Testis (tissue), 2 donors: ENCODE measurements at regions not wholly inside any gene's neighbourhood (a gene's known extent, or its start where the extent isn't known, plus 50 kb on each side); places are given as distances from the start of the nearest gene placed in this dataset.

Experiments
- DNase-seq: peaks from one replicate; pipeline ENCODE4 v3.0.0-alpha.2; 2019
- H3K27ac ChIP-seq, 2 donors: fragments of 200-600 bp; sonication (generic); one replicate each; pipeline ENCODE4 v1.5.1; 2019
- H3K27me3 ChIP-seq: fragments of 200-600 bp; sonication (generic); one replicate; pipeline ENCODE4 v1.5.1; 2019
- H3K36me3 ChIP-seq: fragments of 200-600 bp; sonication (generic); one replicate; pipeline ENCODE4 v1.5.1; 2017; ENCODE audit warnings: low read depth; ENCODE audit errors: missing control alignments
- H3K4me1 ChIP-seq: fragments of 200-600 bp; sonication (generic); one replicate; pipeline ENCODE4 v1.5.1; 2019
- H3K4me3 ChIP-seq, 2 donors: fragments of 200-600 bp; sonication (generic); one replicate each; pipeline ENCODE4 v1.5.1; 2017 to 2019
- H3K9me3 ChIP-seq: fragments of 200-600 bp; sonication (generic); one replicate; pipeline ENCODE4 v1.5.1; 2017
- POLR2A ChIP-seq: fragments of 450-650 bp; IDR thresholded peaks from one replicate; pipeline ENCODE4 v1.6.1; 2017; ENCODE audit warnings: antibody characterized with exemption, mild to moderate bottlenecking, moderate library complexity
- WGBS, 2 donors: methylation state at CpG; one replicate each; pipeline ENCODE4 v1.1.5; 2018; 5-methylcytosine and 5-hydroxymethylcytosine counted together
- intact Hi-C: fragments of 100-400 bp; cut with DNase I; formaldehyde crosslinking; loops from one replicate; pipeline ENCODE4 v1.15.1; 2023; ENCODE audit warnings: low total_unique reads
- TF ChIP-seq, protein P1 (sequence below), 3 experiments: fragments of 450-650 bp in 2 of 3; fragments of 200-600 bp in 1 of 3; sonication (generic) in 1 of 3; IDR thresholded peaks; one replicate each; pipeline ENCODE4 v1.5.1; 2016 to 2019; ENCODE audit warnings: antibody characterized with exemption in 3 of 3, mild to moderate bottlenecking in 2 of 3, moderate library complexity in 1 of 3

DNA sequence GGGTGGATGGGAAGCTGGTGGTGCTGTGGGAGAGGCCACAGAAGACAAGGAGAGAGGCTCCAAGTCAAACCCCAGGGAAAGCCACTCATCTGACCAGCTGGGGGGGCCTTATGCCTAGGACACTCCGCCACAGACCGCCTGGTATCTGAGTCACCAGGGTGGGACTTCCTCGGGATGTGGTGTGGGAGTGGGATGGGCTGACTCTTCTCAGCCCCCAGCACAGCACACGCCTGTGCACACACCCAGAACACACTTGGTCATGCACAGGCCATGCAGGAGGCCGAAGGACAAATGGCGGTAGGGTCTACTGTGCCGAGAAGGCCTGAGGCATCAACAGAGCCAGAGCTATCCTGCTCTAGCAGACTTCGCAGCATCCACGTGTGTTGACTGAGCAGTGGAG lies 136.4 kb downstream of the INHBB start:
- WGBS, 2 donors, result 95 to 99% methylated on average over 8 to 9 of the region's 9 CpGs
- Histone ChIP-seq H3K27me3 (no peaks in the 10 kb centered on the region), H3K9me3 (no peaks in the 10 kb centered on the region), H3K4me1 (no peaks in the 10 kb centered on the region), H3K4me3 (no peak overlapping the region), H3K36me3 (no peaks in the 10 kb centered on the region), H3K27ac (no peak overlapping the region)
- TF ChIP-seq POLR2A, result no peak
- TF ChIP-seq, protein P1, sequence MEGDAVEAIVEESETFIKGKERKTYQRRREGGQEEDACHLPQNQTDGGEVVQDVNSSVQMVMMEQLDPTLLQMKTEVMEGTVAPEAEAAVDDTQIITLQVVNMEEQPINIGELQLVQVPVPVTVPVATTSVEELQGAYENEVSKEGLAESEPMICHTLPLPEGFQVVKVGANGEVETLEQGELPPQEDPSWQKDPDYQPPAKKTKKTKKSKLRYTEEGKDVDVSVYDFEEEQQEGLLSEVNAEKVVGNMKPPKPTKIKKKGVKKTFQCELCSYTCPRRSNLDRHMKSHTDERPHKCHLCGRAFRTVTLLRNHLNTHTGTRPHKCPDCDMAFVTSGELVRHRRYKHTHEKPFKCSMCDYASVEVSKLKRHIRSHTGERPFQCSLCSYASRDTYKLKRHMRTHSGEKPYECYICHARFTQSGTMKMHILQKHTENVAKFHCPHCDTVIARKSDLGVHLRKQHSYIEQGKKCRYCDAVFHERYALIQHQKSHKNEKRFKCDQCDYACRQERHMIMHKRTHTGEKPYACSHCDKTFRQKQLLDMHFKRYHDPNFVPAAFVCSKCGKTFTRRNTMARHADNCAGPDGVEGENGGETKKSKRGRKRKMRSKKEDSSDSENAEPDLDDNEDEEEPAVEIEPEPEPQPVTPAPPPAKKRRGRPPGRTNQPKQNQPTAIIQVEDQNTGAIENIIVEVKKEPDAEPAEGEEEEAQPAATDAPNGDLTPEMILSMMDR (IDR thresholded peaks at IDR 0.05), result no peak
- no peak for DNase-seq
- intact Hi-C loops, result no loop called here

DNA sequence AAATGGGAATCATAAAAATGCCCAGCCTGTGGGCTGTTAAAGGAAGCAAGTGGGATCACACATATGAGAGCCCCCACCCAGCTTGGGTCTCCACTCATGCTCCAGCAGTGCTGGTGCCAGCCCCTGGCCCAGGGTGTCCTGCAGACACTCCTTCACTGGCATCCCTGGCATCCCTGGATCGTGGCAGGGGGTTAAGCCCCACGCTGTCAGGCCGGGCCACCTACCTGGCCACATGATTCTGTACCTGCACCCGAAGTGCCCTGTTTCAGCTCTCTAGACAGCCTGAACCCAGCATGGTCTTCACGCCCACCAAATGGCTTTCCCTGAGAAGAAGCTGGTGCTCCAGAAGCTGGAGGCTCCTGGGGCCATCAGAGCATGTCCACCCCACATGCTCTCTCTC lies 137.4 kb downstream of the INHBB start:
- intact Hi-C loops, result no loop called here
- Histone ChIP-seq H3K27ac (no peak overlapping the region), H3K4me1 (no peaks in the 10 kb centered on the region), H3K4me3 (no peak overlapping the region), H3K27me3 (no peaks in the 10 kb centered on the region), H3K9me3 (no peaks in the 10 kb centered on the region), H3K36me3 (no peaks in the 10 kb centered on the region)
- DNase-seq, result no peak
- TF ChIP-seq, protein P1 (IDR thresholded peaks at IDR 0.05), result no peak
- TF ChIP-seq POLR2A, result no peak
- WGBS, 2 donors, result 98% methylated on average over 5 of the region's 5 CpGs

DNA sequence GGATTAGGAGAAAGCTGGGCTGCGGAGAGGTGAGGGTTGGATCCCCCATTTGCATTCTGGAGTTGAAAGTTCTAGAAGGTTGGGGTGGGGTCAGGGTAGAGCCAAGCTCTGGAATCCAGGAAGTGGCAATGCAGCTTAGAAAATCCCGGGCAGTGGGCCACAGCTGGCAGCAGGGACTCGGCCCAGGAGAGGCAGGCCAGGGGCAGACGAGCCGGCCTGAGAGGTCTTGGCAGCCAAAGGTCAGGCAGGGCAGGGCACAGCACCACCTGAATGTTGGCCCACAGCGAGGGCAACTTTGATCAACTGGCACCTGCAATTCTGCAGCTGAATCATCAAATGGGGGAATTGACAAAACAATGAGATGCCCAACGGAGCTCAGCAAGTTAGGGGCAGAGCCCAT lies 139.2 kb downstream of the INHBB start:
- H3K27ac ChIP-seq, result no peak overlapping the region
- H3K27me3 ChIP-seq, result no peaks in the 10 kb centered on the region
- intact Hi-C loops, result no loop called here
- TF ChIP-seq, protein P1 (IDR thresholded peaks at IDR 0.05), result no peak
- no peak for TF ChIP-seq POLR2A
- no peaks in the 10 kb centered on the region for H3K36me3 ChIP-seq
- peaks cover 8% of the 10 kb centered on the region for H3K4me1 ChIP-seq
- H3K4me3 ChIP-seq, result no peak overlapping the region
- DNase-seq, result no peak
- no peaks in the 10 kb centered on the region for H3K9me3 ChIP-seq
- WGBS, 2 donors, result 91 to 94% methylated on average over 7 of the region's 7 CpGs

DNA sequence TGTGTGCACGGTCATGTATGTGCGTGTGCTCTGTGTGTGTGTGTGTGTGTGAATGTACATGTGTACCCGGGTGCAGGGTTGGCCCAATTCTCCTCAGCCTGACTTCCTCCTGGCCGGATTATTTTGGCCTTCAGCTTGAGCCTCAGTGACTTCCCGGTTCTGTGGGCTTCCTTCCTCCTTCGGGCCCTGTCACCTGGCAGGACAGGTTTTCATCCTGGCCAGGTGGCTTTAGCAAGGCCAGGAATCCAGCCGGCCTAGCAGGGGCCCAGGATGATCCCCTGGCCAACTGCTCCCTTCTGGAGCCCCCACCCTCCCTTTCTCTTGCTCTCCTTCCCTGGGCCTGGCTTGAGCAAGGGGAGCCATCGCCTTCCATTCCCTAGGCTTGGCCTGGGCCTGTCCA lies 140.5 kb downstream of the INHBB start:
- intact Hi-C loops, result no loop called here
- Histone ChIP-seq H3K9me3 (no peaks in the 10 kb centered on the region), H3K4me1 (peaks cover 8% of the 10 kb centered on the region), H3K27ac (no peak overlapping the region), H3K4me3 (no peak overlapping the region), H3K36me3 (no peaks in the 10 kb centered on the region), H3K27me3 (no peaks in the 10 kb centered on the region)
- no peak for DNase-seq
- TF ChIP-seq, protein P1 (IDR thresholded peaks at IDR 0.05), result no peak
- TF ChIP-seq POLR2A, result no peak
- WGBS, 2 donors, result 69 to 71% methylated on average over 8 of the region's 8 CpGs

DNA sequence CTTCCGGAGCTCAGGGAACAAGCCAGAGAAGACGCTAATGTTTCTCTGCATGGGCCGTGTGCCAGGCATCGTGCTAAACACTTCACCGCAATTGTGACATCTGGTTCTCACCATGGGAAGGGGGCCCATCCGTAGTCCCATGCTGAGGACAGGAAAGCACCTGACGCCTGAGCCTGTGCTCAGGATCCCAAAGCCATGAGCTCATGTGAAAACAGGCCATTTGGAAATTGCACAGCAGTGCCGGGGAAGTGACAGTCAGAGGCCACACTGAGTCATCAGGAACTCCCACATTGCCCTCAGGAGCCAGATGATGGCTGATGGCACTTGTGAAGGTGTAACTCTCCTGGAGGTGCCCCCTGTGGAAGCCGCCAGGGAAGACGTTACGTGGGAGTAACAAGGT lies 141.0 kb downstream of the INHBB start:
- H3K27me3 ChIP-seq, result no peaks in the 10 kb centered on the region
- intact Hi-C loops, result no loop called here
- no peak for DNase-seq
- TF ChIP-seq POLR2A, result no peak
- TF ChIP-seq, protein P1 (IDR thresholded peaks at IDR 0.05), result no peak
- 82 to 84% methylated on average over 11 of the region's 11 CpGs for WGBS, 2 donors
- no peaks in the 10 kb centered on the region for H3K36me3 ChIP-seq
- no peak overlapping the region for H3K4me3 ChIP-seq
- H3K4me1 ChIP-seq, result peaks cover 8% of the 10 kb centered on the region
- H3K27ac ChIP-seq, result no peak overlapping the region
- no peaks in the 10 kb centered on the region for H3K9me3 ChIP-seq
